ENCODE measurements at regions not wholly inside any gene's neighbourhood (a gene's known extent, or its start where the extent isn't known, plus 50 kb on each side); places are given as distances from the start of the nearest gene placed in this dataset.

- TF ChIP-seq YY1 (IDR thresholded peaks at IDR 0.05; ENCODE audit: insufficient read depth, insufficient read length) (no peak), SUZ12 (IDR thresholded peaks at IDR 0.05; ENCODE audit: extremely low read depth, insufficient read depth, insufficient read length) (no peak), ZNF274 (IDR thresholded peaks at IDR 0.05; ENCODE audit: low read depth, low read length) (no peak)
These were observed 69.4 kb downstream of the RHOB start for GRCh38 chr2:20516291-20516645.

All from NT2/D1 (cell line).